ENCODE measurements at regions not wholly inside any gene's neighbourhood (a gene's known extent, or its start where the extent isn't known, plus 50 kb on each side); places are given as distances from the start of the nearest gene placed in this dataset.
A peak's percentile ranks its signal among the peaks of the same experiment; 100 is the strongest.

DNA sequence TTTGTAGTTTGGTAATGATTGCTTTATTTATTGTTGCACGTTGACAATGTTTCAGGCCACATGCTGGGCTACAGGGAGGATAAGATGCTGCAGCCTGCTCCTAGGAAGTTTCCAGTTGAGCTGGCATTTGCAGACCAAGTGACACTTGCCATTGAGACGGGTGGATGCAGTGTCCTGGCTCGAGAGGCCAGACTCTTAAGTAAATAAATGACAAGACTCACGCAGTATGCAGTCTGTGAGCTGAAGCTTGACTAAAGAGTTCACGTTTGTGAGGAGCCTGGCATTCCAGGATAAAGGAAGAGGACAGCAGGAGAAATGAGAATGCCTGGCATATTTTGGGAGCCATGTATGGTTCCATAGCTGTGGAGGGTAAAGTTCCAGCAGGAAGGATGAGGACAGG, 105.8 kb downstream of the BAMBI start:
- no peak for DNase-seq
- no peak for ATAC-seq

DNA sequence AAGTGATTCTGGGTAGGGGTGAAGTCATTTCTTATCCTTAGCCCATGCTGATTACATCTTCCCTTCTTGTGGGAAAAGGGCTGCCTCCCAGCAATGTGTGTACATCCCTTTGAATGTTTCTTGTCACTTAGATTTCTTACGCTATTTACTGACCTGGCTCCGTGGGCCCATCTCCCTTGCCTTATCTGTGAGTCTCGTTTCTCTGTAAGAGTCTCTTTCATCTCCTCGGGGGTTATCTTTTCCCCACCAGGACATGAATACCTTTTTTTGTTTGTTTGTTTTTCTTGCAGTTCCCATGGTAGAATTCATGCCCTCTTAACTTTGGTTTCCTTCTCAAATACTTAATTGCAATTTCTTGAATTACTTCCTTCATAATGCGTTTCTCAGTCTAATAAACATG, 107.7 kb downstream of the BAMBI start:
- no peak for DNase-seq
- ATAC-seq, result no peak

DNA sequence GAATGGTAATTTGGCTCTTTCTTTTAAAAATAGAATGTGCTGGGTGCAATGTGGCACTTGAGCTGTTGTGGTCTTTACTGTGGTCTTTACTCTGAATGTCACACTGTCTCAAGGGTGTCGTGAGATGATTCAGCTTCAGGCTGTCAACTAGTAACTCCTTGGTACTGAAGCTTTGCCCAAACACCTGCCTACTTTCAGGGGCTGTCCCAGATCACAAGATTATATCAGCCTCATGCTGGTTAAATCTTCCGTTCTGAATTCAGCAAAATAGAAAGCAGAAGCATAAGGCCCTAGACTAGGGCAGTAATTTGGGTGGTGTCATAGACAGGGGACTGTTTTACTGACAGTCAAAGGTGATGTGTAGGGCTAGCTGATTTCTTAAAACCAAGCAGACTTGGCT, 110.9 kb downstream of the BAMBI start:
- ATAC-seq, result peak; percentile 98
- DNase-seq, result peak; percentile 5

DNA sequence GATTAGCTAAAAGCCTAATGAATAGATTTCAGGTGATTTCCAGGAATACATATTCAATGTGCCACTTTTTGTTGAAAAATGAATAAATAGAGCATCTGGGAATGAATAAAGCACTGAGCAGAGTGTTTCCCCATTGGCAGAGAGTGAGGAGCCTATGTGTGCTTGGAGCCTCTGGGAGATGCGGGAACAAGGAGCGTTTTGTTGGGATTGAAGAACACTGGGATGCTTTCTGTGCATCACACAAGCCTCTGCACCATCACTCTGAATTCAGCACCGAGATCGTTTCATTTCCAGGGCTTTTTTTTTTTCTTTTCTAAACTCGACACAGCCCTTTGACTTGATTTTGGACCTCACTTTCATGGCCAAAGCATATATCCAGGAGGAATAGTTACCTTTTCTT, 111.4 kb downstream of the BAMBI start:
- no peak for DNase-seq
- ATAC-seq, result no peak

DNA sequence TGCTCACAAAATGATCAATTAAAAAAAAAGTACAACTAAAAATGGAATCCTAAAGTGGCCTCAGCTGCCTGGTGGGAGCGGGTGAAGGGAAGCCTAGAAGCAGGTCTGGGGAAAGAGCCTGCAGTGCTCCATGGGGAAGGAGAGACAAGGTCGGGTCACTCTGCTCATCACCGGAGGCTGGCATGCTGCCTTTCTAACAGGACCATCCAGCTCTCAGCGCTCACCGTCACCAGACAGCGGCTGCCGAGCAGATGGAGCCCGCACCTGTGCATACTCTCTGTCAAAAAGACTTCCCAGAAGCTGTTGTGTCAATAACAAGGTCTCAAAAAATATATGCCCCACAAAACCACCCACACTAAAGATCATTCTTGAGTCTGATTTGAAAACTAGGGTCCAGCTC, 112.8 kb downstream of the BAMBI start:
- DNase-seq (no peak), ATAC-seq (no peak)

DNA sequence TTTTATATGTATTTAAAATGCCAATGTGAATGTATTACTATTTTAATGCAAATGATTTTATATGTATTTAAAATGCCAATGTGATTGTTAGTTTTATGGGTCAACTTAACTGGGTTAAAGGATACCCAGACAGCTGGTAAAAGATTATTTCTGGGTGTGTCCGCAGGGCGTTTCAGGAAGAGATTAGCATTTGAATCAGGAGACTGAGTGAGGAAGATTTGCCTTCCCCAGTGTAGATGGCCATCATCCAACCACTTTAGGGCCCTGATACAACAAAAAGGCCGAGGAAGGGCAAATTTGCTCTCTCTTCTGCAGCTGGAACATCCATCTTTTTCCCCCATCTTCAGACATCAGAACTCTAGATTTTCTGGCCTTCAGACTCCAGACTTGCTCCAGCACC, 116.2 kb downstream of the BAMBI start:
- no peak for DNase-seq
- ATAC-seq, result no peak

DNA sequence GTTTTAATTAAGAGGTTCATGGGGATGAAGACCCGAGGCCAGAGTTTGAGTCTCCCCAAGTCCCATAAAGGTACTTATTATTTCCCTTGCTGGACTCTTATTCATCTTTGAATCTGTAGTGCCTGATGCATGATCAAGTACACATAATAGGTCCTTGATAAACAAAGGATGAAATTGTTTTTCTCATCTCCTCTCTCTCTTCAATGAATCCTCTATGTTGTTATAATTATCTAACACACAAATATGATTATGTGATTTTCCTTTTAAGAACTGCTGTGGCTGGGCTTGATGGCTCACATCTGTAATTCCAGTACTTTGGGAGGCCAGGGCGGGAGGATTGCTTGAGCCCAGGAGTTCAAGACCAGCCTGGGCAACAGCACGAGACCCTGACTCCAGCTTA, 117.7 kb downstream of the BAMBI start:
- DNase-seq, result no peak
- no peak for ATAC-seq

DNA sequence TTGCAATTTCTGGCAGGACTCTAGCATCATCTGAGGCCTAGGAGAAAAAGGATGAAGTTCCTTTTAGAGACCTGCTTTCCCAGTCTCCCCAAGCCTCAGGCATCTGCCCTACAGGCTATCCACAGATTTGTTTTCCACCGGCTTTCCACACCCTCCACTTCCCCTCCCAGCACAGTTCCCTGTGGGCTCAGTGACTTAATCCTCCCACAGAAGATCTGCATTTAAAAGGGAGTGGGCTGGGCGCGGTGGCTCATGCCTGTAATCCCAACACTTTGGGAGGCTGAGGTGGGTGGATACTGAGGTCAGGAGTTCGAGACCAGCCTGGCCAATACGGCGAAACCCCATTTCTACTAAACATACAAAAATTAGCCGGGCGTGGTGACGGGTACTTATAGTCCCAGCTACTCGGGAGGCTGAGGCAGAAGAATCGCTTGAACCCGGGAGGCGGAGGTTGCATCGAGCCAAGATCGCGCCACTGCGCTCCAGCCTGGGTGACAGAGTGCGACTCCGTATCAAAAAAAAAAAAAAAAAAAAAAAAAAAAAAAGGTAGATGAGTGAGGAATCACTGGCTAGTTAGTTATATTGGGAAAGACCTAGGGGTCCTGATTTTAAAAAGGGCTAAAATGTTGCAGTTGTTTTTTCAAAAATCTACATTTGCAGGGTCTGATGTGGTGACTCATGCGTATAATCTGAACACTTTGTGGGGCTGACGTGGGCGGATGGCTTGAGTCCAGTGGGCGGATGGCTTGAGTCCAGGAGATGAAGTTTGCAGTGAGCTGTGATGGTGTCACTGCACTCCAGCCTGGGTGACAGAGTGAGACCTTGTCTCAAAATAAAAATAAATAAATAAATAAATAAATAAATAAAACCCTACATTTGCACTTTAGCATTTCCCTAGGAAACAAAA, 119.5 kb downstream of the BAMBI start:
- ATAC-seq (no peak), DNase-seq (no peak)

DNA sequence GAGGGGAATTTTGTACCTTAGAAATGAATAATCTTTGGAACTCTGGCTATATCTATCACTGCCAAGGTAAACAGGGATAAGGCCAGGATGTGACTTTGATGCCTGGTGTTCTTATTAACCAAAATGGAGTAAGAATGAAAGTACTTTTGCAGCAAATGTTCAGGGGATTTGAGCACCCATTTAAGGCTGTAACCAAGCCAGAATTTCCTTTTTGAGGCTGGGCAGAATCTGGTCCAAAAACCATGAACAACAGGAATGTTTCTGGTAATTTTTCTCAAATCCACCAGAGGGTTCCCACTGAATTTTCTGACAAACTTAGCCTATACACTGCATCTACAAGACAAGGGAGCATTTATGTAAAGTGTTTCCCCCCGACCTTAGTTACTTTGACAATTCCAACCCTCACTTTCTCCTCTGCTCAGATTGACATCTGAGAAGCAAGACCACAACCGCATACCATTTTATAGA, 120.6 kb downstream of the BAMBI start:
- ATAC-seq, result no peak
- DNase-seq, result no peak

DNA sequence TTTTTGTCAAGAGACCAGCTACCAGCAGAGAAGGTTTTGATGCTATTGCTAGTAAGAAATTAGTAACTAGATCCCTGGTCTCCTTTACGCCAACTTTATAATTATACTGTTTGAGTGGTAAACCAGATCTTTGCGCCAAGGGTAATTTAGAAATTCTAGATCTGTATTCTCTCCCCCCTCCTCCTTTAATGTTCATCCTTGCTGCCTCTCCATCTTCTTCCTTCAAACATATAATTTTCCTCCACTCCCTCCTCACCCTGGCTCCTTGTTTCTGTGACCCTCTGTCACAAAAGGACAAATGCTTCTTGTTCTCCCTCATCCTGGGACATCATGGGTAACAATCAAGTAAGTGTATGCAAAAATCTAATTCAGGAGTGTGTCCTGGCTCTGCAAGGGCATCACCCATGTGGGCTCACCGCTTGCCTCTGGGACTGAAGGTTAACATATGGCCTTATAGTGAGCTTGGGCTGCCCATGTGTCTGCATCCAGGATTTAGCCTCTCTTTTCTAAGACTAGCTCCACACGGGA, 121.2 kb downstream of the BAMBI start:
- ATAC-seq (no peak), DNase-seq (no peak)

DNA sequence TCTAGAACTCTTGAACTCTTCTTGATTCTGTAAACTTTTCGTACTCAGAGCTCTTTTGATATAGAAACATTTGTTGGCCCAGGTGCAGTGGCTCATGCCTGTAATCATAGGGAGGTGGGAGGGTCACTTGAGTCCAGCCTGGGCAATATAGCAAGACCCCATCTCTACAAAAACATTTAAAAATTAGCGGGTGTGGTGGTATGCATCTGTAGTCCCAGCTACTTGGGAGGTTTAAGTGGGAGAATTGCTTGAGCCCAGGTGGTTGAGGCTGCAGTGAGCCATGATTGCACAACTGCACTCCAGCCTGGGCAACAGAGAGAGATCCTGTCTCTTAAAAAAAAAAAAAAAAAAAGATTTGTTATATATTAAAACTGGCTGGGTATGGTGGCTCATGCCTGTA, 121.6 kb downstream of the BAMBI start:
- DNase-seq, result no peak
- ATAC-seq, result no peak

DNA sequence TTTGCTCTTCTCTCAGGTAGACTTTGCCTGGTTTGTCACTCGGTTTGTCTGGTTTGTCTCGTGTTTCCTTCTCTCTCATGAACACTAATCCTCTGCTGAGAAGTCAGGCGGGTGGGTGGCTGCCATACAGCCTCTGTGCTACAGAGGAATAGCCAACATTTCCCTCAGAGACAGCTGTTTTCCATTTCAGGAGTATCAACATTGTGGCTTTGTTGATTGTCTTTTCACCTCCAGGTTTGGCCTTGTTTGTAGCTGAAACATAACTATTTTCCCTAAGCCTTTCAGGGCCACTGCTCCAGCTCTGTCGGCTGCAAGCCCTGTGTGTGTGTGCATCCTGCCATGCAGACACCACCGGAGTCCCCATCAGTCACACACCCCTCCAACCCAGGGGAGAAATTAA, 122.8 kb downstream of the BAMBI start:
- ATAC-seq, result no peak
- no peak for DNase-seq

DNA sequence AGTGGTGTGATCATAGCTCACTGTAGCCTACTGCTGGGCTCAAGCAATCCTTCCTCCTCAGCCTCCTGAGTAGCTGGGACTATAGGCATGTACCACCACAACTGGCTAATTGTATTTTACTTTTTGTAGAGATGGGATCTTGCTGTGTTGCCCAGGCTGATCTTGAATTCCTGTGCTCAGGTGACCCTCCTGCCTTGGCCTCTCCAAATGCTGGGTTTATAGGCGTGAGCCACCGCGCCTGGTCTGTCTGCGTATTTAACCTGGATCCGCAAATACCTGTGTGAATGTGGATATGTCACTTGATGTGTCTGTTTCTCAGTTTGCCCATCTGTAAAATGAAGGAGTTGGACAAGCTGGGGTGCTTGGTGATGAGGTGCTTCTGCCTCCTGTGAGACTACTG, 123.9 kb downstream of the BAMBI start:
- DNase-seq (no peak), ATAC-seq (no peak)

DNA sequence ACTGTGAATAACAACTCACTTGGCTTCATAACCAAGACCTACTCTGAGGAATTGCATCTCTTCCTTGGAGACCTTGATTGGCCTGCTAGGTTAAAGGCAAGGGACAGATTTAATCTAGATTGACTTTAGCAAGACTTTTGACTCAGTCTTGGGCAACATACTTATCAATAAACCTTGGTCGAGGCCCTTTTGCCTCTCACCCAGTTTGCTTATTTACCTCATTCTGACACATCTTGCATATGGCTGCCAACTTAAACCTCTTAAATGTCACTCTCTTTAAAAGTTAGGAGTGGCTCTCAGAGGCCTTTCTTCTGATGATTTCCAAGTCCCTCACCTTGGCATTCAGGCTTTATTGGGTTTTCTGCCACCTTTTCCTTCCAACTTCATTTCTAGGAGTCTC, 124.5 kb downstream of the BAMBI start:
- ATAC-seq, result no peak
- no peak for DNase-seq

DNA sequence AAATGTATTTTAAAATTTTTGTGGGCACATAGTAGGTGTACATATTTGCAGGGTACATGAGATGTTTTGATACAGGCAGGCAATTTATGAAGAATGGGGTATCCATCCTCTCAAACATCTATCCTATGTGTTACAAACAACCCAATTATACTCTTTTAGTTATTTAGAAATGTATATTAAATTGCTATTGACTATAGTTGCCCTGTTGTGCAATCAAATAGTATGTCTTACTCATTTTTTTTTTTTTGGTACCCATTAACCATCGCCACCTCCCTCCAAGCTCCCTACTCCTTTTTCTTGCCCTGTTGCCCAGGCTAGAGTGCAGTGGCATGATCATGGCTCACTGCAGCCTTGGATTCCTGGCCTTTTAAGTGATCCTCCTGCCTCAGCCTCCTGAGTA, 128.1 kb downstream of the BAMBI start:
- DNase-seq, result no peak
- no peak for ATAC-seq

DNA sequence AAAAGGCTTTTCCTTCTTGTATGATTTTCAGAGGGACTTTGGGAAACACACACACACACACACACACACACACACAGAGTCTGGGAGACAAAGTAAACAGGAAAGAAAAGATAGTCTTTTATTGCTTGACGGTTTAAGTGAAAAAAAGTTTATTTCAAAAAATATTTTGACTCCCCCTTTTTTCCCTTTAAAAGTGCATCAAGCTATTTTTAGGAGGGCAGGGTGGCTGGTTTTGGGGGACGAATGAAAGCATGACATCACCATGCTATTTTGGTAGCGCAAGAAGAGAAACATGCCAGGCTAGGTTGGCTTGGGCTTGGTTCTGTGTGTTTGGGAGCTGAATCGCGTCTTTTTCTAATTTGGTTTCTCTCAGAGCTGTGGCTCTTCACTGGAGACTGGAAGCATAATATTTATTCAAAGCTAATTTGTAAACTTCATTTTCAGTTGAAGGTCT, 129.2 kb downstream of the BAMBI start:
- ATAC-seq, result no peak
- no peak for DNase-seq

DNA sequence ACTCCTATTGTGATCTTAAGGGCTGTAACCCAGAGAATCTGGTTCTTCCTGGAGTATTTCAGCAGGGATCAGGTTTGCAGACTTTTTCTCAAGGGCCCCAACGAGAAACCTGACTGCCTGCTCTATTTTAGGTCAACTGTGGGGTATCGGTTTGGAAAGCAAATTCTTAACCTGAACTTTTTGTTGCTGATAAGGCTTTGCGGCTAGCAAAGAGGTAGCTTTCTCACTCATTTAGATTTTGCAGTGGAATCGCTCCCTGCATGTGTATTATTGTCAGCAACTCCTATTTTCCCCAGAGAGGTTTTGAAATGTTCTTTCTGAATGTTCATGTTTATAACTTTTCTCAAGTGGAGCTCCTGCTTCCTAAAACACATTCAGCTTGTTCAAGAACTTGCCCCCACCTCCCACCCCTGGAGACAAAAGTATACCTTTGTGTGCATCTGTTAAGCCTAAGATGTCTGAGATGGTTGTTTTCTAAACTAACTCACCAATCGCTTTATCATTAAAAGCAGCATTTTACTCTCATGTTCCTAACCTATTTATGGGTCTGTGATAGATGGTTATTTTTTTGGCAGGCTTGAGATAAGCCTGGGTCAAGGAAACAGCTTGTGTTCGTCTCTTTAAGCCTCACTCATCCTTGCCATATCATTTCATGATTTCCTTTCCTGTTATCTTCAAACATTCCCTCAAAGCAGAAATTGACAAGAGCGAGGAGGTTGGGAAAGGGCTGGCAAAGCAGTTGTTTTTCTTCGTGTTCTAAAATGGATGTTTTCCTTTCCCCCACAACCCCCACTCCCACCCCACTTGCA, 129.8 kb downstream of the BAMBI start:
- no peak for ATAC-seq

DNA sequence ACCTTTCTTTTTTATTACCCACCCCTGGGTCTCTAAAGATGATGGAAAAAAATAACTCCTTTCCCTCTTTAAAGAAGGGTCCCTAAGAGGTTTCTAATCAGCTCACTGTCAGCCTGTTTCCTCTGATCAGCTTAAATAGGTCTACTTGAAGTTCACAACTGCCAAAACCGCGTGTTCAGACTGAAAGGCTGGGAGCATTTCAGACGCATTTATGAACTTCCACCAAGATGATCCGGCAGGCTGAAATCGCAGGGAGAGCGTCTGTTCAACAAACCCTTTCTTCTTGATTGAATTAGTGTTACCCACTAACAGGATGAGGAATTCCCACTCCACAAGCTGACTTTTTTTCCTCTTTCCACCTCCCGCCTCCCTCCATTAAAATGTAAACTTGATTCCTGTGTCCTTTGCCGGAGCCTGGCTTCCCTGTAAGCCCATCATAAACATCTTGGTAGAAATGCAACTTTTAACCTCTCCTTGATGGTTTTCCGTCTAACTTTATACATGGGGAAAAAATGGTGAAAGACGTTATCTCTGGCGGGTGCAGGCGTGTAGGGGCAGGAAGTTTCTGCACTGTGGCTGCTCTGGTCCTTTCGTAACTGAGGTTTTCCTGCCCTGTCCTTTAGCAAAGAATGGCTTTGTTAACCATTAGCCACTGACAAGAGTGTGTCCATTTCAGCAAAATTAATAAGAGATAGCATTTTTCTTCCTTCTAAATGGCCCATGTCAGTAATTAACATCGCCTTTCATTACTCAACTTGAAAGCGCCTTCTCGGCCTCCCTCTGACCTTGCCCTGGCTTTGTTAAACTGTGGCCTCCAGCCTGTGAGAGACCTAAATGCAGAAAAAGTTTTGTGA, 130.7 kb downstream of the BAMBI start:
- no peak for ATAC-seq
- no peak for DNase-seq

More for the DNA sequence above, 129.8 kb downstream of the BAMBI start:
- DNase-seq, result no peak

DNA sequence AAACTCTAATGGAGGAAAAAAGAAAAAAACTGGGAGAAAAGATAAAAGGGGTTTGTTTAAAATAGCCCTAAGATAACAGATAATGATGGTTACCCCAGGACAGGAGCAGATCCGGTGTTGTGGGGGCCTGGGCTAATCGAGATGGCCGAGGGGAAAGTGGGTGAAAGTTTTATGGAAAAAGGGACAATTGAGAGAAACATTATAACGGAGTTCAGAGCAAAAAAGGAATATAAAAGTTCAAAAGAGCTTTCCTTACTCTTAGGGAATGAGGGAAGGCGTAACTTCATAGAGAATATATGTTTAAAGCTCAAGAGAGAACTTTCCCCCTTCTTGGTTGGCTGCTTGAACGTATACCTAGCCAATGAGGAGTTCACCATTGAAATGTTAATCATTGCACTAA, 131.4 kb downstream of the BAMBI start:
- ATAC-seq, result no peak
- no peak for DNase-seq

DNA sequence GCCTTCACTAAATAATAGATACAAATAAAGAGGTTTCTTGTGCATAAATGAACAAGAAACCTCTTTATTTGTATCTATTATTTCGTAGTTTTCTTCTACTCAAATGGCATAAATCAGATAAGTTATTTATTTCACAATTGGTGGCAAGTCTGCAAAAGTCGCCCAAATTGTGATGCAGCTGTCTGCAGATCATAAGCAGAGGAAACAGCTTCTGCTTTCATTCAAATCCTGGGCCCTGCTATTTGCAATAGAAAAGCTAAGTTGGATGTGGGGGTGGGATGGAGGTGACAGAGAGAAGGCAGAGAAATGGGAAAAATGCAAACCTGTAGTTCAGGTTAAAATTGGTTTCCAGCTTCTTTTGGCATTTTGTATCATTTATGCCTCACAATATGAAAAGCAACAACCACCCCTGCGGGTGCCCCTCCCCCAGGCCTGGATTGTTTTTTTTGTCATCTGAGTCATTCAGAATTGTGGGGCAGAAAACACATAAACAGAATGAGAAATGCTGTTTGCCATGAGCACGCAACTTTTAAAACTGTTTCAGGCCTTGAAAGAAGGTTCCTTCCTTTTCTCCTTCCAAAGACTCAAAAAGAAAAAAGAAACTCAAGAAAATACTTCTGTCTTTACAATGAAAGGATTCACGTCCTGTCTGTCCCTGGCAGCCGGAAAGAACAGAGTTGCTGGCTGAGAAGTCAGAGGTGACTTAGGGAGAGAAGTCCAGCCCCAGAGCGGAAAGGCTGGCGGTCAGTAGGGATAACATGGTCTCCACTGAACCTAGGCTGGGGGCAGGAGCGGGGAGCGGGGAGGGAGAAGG, 132.9 kb downstream of the BAMBI start:
- DNase-seq, result no peak
- no peak for ATAC-seq

DNA sequence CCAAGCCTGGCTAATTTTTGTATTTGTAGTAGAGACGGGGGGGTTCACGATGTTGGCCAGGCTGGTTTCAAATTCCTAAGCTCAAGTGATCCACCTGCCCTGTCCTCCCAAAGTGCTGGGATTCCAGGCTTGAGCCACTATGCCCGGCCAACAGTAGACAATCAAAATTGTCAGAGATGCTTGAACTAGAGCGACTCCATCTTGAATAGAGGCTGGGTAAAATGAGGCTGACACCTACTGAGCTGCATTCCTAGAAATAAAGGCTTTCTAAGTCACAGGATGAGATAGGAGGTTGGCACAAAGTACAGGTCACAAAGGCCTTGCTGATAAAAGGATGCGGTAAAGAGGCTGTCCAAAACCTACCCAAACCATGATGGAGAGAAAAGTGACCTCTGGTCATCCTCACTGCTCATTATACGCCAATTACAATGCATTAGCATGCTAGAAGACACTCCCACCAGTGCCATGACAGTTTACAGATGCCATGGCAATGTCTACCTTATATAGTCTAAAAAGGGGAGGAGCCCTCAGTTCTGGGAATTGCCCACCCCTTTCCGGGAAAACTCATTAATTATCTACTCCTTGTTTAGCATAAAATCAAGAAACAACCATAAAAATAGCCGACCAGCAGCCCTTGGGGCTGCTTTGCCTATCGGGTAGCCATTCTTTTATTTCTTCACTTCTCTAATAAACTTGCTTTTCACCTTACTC, 134.5 kb downstream of the BAMBI start:
- no peak for ATAC-seq
- DNase-seq, result no peak

All from stimulated activated naive CD8-positive, alpha-beta T cell treated with anti-CD3 and anti-CD28 coated beads, Interleukin-15, Interleukin-2, amounts not matched to agents 100 U/mL and 50 U/mL, for 24 hours (primary cell).